SK-N-SH treated with all-trans-retinoic acid at 6 μM for 48 hours (cell line): ENCODE measurements at regions not wholly inside any gene's neighbourhood (a gene's known extent, or its start where the extent isn't known, plus 50 kb on each side); places are given as distances from the start of the nearest gene placed in this dataset.

Experiments
- SNAI2 ChIP-seq: fragments of 250-450 bp; sonication (Bioruptor Pico); IDR thresholded peaks from 2 replicates; pipeline ENCODE4 v1.5.0; 2020; ENCODE audit warnings: mild to moderate bottlenecking, moderate library complexity
- ZFP30 ChIP-seq: fragments of 450-650 bp; formaldehyde crosslinking; IDR thresholded peaks from 2 replicates; pipeline ENCODE4 v1.5.0; 2022; ENCODE audit warnings: mild to moderate bottlenecking, moderate library complexity

DNA sequence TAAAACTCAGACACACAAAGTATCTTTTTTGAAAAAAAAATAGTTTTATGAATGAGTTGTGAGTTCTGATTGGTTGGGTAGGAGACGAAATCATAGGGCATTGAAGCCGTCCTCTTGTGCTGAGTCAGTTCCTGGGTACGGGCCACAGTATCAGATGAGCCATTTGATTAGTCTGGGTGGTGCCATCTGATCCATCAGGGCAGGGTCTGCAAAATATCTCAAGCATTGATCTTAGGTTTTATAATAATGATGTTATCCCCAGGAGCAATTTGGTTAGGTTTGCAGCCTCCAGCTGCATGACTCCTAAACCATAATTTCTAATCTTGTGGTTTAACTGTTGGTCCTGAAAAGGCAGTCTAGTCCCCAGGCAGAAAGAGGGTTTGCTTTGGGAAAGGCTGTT is 1310.6 kb downstream of the SLITRK1 start:
- no peak for TF ChIP-seq ZFP30
- TF ChIP-seq SNAI2 (CRISPR knock-in tag) = no peak
